MM.1S (cell line): ENCODE measurements at regions not wholly inside any gene's neighbourhood (a gene's known extent, or its start where the extent isn't known, plus 50 kb on each side); places are given as distances from the start of the nearest gene placed in this dataset.

Experiments
- CTCF ChIP-seq: fragments of 300-600 bp; sonication (generic); IDR thresholded peaks from 2 replicates; pipeline ENCODE4 v1.5.1; 2016; ENCODE audit warnings: antibody characterized with exemption, low read length, mixed read lengths
- EZH2 ChIP-seq: fragments of 300-600 bp; sonication (generic); optimal IDR thresholded peaks from 2 replicates; pipeline ENCODE3; 2017; ENCODE audit warnings: low read depth, mild to moderate bottlenecking, antibody characterized with exemption, low read length, mixed read lengths
- EZH2phosphoT487 ChIP-seq: fragments of 300-600 bp; sonication (generic); IDR thresholded peaks from 2 replicates; pipeline ENCODE4 v1.6.1; 2018; ENCODE audit warnings: antibody characterized with exemption, low read length

DNA sequence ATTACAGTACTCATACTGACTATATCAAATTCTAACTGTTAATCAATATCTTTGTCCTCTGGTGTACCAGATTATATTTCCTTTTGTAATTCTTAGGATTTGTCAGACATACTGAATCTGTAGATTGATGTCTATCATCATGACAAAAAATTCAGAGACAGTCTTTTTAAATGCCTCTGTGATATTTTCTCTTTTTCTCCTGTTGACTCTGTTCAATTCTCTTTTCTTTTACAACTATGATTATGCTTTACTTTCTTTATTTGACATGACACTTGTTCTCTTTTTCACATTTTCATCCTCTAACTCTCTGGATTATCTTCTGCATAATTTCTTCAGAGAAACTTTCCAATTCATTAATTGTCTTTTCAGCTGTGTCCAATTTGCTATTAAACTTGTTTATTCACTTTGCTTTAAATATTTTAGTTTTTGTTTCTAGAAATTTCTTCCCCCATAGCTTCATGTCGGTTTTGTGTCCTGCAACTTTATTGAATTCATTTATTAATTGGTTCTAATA lies 153.6 kb downstream of the PFKFB3 start:
- TF ChIP-seq CTCF: no peak
- no peak for TF ChIP-seq EZH2phosphoT487
- no peak for TF ChIP-seq EZH2
